ENCODE measurements at regions not wholly inside any gene's neighbourhood (a gene's known extent, or its start where the extent isn't known, plus 50 kb on each side); places are given as distances from the start of the nearest gene placed in this dataset.

- DNase-seq (ENCODE audit: insufficient read length, low spot score) (no peak), FAIRE-seq (peak; percentile 16)
- TF ChIP-seq SPI1 (IDR thresholded peaks at IDR 0.05; ENCODE audit: low read depth, low read length) (no peak), POU2F2 (IDR thresholded peaks at IDR 0.05; ENCODE audit: low read depth, low read length) (no peak), PAX5 (IDR thresholded peaks at IDR 0.05; ENCODE audit: insufficient read depth, low read length, severe bottlenecking) (no peak), POLR2A (IDR thresholded peaks at IDR 0.05; ENCODE audit: low read depth, low read length) (no peak), POLR2AphosphoS5 (IDR thresholded peaks at IDR 0.05; ENCODE audit: low read depth, low read length) (no peak), TAF1 (IDR thresholded peaks at IDR 0.05; ENCODE audit: low read depth, low read length) (no peak)
These were observed 98.9 kb downstream of the HPGD start for GRCh38 chr4:174423257-174423944.

- FAIRE-seq (peak; percentile 9), DNase-seq (ENCODE audit: insufficient read length, low spot score) (no peak)
- TF ChIP-seq SPI1 (IDR thresholded peaks at IDR 0.05; ENCODE audit: low read depth, low read length): peak; percentile 42; the same call in 1 of the 2 replicates
- no peak for TF ChIP-seq TAF1 (IDR thresholded peaks at IDR 0.05; ENCODE audit: low read depth, low read length)
These were observed 99.4 kb downstream of the HPGD start for GRCh38 chr4:174422893-174423256.

DNA sequence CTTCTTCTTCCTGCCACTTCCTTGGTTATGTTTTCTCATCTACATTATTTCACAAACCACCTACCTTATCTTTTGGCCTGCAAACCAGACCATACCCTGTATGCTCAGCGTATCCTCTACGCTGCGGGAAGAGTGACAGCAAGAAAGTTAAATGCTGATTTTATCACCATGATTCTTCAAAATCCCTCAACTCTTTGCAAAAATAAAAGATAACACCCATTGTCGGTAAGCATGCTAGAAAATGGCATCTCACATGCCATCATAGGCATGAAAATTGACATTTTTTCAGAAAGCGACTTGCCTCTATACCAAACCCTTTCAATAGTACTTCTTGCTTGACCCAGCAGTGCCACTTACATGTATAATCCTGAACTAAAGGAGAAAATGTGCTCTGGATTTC, 102.0 kb downstream of the HPGD start:
- DNase-seq (ENCODE audit: insufficient read length, low spot score) (no peak), FAIRE-seq (no peak)
- TF ChIP-seq POU2F2 (IDR thresholded peaks at IDR 0.05; ENCODE audit: low read depth, low read length) (no peak), SPI1 (IDR thresholded peaks at IDR 0.05; ENCODE audit: low read depth, low read length) (no peak), POLR2A (IDR thresholded peaks at IDR 0.05; ENCODE audit: low read depth, low read length) (no peak)

DNA sequence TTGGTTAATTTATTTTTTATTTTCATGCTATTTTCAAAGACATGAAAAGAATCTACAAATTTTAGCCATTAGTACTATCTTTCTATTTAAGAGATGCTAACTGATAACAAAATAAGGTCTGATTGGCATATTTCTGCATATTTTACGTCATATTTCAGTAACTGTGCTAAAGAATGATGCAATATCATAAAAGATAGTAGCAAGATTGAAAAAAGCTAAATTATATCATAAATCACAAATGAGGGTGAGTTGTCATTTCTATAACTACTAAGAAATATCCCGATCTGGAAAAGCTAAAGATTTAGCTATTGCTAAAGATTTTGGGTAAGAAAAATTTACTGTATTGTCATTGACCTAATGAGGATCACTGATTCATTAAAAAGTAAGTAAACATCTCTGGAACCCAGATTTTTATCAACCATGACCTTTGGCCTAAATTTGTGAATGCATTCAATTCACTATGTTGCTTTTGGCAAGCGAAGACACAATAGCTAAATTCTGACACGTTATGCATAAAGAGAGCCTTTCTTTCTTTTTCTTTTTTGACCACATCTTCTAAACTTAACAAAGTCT, 103.6 kb downstream of the HPGD start:
- TF ChIP-seq POLR2A (IDR thresholded peaks at IDR 0.05; ENCODE audit: low read depth, low read length) (no peak), TAF1 (IDR thresholded peaks at IDR 0.05; ENCODE audit: low read depth, low read length) (no peak), POLR2AphosphoS5 (IDR thresholded peaks at IDR 0.05; ENCODE audit: low read depth, low read length) (no peak), SPI1 (IDR thresholded peaks at IDR 0.05; ENCODE audit: low read depth, low read length) (no peak)
- DNase-seq (ENCODE audit: insufficient read length, low spot score): no peak
- no peak for FAIRE-seq

- DNase-seq (ENCODE audit: insufficient read length, low spot score) (no peak), FAIRE-seq (no peak)
- TF ChIP-seq POU2F2 (IDR thresholded peaks at IDR 0.05; ENCODE audit: low read depth, low read length) (no peak), POLR2AphosphoS5 (IDR thresholded peaks at IDR 0.05; ENCODE audit: low read depth, low read length) (no peak), PAX5 (IDR thresholded peaks at IDR 0.05; ENCODE audit: insufficient read depth, low read length, severe bottlenecking) (no peak), TAF1 (IDR thresholded peaks at IDR 0.05; ENCODE audit: low read depth, low read length) (no peak), POLR2A (IDR thresholded peaks at IDR 0.05; ENCODE audit: low read depth, low read length) (no peak), SPI1 (IDR thresholded peaks at IDR 0.05; ENCODE audit: low read depth, low read length) (no peak)
These were observed 113.3 kb downstream of the HPGD start for GRCh38 chr4:174408841-174409552.

DNA sequence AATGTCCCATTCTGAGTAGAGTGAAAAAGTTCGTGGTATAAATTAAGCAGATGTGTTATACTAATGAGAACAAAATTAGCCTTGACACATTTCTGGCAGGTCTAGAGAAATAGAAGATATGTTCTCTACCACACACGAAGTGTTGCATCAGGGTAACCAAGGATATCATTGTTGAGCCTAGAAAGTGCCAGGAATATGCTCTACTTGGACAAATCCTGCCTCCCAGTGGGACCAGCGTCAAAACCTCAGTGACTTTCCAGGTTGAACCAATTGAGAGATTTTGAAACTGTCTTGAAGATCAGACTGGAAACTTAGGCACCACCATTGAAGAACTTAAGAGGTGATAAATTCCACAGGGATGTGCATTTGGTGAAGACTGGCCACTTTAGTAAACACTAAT, 115.9 kb downstream of the HPGD start:
- no peak for DNase-seq (ENCODE audit: insufficient read length, low spot score)
- TF ChIP-seq POLR2AphosphoS5 (IDR thresholded peaks at IDR 0.05; ENCODE audit: low read depth, low read length) (no peak), POU2F2 (IDR thresholded peaks at IDR 0.05; ENCODE audit: low read depth, low read length) (no peak), TAF1 (IDR thresholded peaks at IDR 0.05; ENCODE audit: low read depth, low read length) (no peak), POLR2A (IDR thresholded peaks at IDR 0.05; ENCODE audit: low read depth, low read length) (no peak), SPI1 (IDR thresholded peaks at IDR 0.05; ENCODE audit: low read depth, low read length) (no peak), PAX5 (IDR thresholded peaks at IDR 0.05; ENCODE audit: insufficient read depth, low read length, severe bottlenecking) (no peak)
- FAIRE-seq: no peak

DNA sequence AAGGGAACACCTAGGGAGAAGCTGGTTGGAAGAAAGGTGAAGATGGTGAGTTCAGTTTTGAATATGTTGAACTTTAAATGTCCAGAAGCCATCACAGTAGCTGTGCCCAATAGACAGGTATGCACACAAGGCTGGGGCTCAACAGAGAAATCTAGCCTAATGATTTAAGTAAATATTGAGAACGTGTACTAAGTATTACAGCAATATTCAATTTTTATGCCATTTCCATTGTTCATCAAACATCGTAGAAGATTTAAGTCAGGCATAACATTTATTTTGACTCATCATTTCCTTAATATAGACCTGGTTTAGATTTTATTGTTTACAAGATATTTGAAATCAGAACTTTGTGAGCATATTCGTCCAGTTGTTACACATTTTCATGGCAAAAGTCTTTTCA, 116.4 kb downstream of the HPGD start:
- no peak for TF ChIP-seq TAF1 (IDR thresholded peaks at IDR 0.05; ENCODE audit: low read depth, low read length)
- no peak for TF ChIP-seq PAX5 (IDR thresholded peaks at IDR 0.05; ENCODE audit: insufficient read depth, low read length, severe bottlenecking)
- no peak for TF ChIP-seq POU2F2 (IDR thresholded peaks at IDR 0.05; ENCODE audit: low read depth, low read length)
- TF ChIP-seq POLR2A (IDR thresholded peaks at IDR 0.05; ENCODE audit: low read depth, low read length): no peak
- TF ChIP-seq POLR2AphosphoS5 (IDR thresholded peaks at IDR 0.05; ENCODE audit: low read depth, low read length): no peak
- TF ChIP-seq SPI1 (IDR thresholded peaks at IDR 0.05; ENCODE audit: low read depth, low read length): no peak
- FAIRE-seq (no peak), DNase-seq (ENCODE audit: insufficient read length, low spot score) (no peak)

DNA sequence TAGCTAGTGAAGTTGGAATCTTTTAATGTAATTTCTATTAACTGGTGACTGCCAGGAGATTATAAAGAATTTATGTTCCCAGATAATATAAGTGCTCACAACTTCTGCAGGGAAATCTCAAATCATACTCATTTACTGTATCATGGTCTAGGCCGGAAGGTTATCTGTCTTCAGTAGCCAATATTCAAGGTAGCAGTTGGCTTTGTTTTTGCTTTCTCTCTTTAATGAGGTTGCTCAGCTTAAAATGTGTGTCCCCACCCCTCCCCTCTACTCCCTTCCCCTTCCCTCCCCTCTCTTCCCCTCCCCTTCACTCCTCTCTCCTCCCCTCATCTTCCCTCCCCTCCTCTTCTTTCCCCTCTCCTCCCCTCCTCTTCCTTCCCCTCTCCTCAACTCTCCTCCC, 117.6 kb downstream of the HPGD start:
- FAIRE-seq (no peak), DNase-seq (ENCODE audit: insufficient read length, low spot score) (no peak)
- TF ChIP-seq POU2F2 (IDR thresholded peaks at IDR 0.05; ENCODE audit: low read depth, low read length) (no peak), PAX5 (IDR thresholded peaks at IDR 0.05; ENCODE audit: insufficient read depth, low read length, severe bottlenecking) (no peak), POLR2A (IDR thresholded peaks at IDR 0.05; ENCODE audit: low read depth, low read length) (no peak), POLR2AphosphoS5 (IDR thresholded peaks at IDR 0.05; ENCODE audit: low read depth, low read length) (no peak), TAF1 (IDR thresholded peaks at IDR 0.05; ENCODE audit: low read depth, low read length) (no peak), SPI1 (IDR thresholded peaks at IDR 0.05; ENCODE audit: low read depth, low read length) (no peak)

- no peak for FAIRE-seq
- no peak for TF ChIP-seq POU2F2 (IDR thresholded peaks at IDR 0.05; ENCODE audit: low read depth, low read length)
- no peak for TF ChIP-seq TAF1 (IDR thresholded peaks at IDR 0.05; ENCODE audit: low read depth, low read length)
- no peak for TF ChIP-seq POLR2AphosphoS5 (IDR thresholded peaks at IDR 0.05; ENCODE audit: low read depth, low read length)
- TF ChIP-seq SPI1 (IDR thresholded peaks at IDR 0.05; ENCODE audit: low read depth, low read length): no peak
- no peak for TF ChIP-seq POLR2A (IDR thresholded peaks at IDR 0.05; ENCODE audit: low read depth, low read length)
- no peak for TF ChIP-seq PAX5 (IDR thresholded peaks at IDR 0.05; ENCODE audit: insufficient read depth, low read length, severe bottlenecking)
- no peak for DNase-seq (ENCODE audit: insufficient read length, low spot score)
These were observed 119.1 kb downstream of the HPGD start for GRCh38 chr4:174403177-174403543.

Measured in GM12891 (cell line).